Endodermal cell (in vitro differentiated cells): ENCODE measurements at regions not wholly inside any gene's neighbourhood (a gene's known extent, or its start where the extent isn't known, plus 50 kb on each side); places are given as distances from the start of the nearest gene placed in this dataset.

Source experiments
- DNase-seq: peaks from one replicate; pipeline ENCODE4 v3.0.0-alpha.2; 2017
- H3K27ac ChIP-seq: 2 replicates; pipeline ENCODE4 v1.5.1; 2013; ENCODE audit warnings: mild to moderate bottlenecking, low read depth, low read length, moderate library complexity
- H3K27me3 ChIP-seq: 2 replicates; pipeline ENCODE4 v1.6.1; 2013; ENCODE audit warnings: mild to moderate bottlenecking, low read length, moderate library complexity; ENCODE audit not compliant: insufficient read depth, control insufficient read depth, poor library complexity, severe bottlenecking
- H3K36me3 ChIP-seq: 2 replicates; pipeline ENCODE4 v1.7.0; 2013; ENCODE audit warnings: mild to moderate bottlenecking, low read length, moderate library complexity; ENCODE audit not compliant: control insufficient read depth, insufficient read depth
- H3K4me1 ChIP-seq: one replicate; pipeline ENCODE4 v1.7.0; 2013; ENCODE audit warnings: low read length; ENCODE audit not compliant: control insufficient read depth, insufficient read depth
- H3K4me3 ChIP-seq: 2 replicates; pipeline ENCODE4 v1.5.1; 2013; ENCODE audit warnings: mild to moderate bottlenecking, low read length, moderate library complexity
- H3K9ac ChIP-seq: 2 replicates; pipeline ENCODE4 v1.6.1; 2013; ENCODE audit warnings: mild to moderate bottlenecking, low read length, moderate library complexity; ENCODE audit not compliant: poor library complexity, severe bottlenecking; ENCODE audit errors: extremely low read depth
- H3K9me3 ChIP-seq: 2 replicates; pipeline ENCODE4 v1.6.1; 2013; ENCODE audit warnings: mild to moderate bottlenecking, low read length, moderate library complexity; ENCODE audit not compliant: control insufficient read depth
- H3K27ac Mint-ChIP-seq: 2 replicates; pipeline ENCODE4 v1.8.0; 2020; ENCODE audit warnings: mixed read lengths
- H3K27me3 Mint-ChIP-seq: 2 replicates; pipeline ENCODE4 v1.8.0; 2021; ENCODE audit warnings: mild to moderate bottlenecking, mixed read lengths; ENCODE audit not compliant: insufficient read depth
- H3K36me3 Mint-ChIP-seq: 2 replicates; pipeline ENCODE4 v1.8.0; 2020; ENCODE audit warnings: low read depth, mixed read lengths
- H3K4me1 Mint-ChIP-seq: 2 replicates; pipeline ENCODE4 v1.8.0; 2020; ENCODE audit warnings: mixed read lengths
- H3K4me3 Mint-ChIP-seq: 2 replicates; pipeline ENCODE4 v1.8.0; 2020; ENCODE audit warnings: mild to moderate bottlenecking, moderate library complexity, mixed read lengths
- H3K9me3 Mint-ChIP-seq: 2 replicates; pipeline ENCODE4 v1.8.0; 2020; ENCODE audit warnings: mild to moderate bottlenecking, mixed read lengths
- WGBS, 2 experiments: methylation state at CpG; one replicate each; pipeline versions ENCODE4 v1.1.5 to v1.1.7; 2013; ENCODE audit warnings: missing lambda C conversion rate in 2 of 2, mixed read lengths in 1 of 2; ENCODE audit not compliant: insufficient coverage in 1 of 2, insufficient read length in 1 of 2; 5-methylcytosine and 5-hydroxymethylcytosine counted together
- TF ChIP-seq, protein P1 (sequence below): fragments of 200-600 bp; sonication (generic); conservative IDR thresholded peaks from 2 replicates; pipeline ENCODE4 v1.5.0; 2021; ENCODE audit warnings: antibody characterized with exemption, mild to moderate bottlenecking

DNA sequence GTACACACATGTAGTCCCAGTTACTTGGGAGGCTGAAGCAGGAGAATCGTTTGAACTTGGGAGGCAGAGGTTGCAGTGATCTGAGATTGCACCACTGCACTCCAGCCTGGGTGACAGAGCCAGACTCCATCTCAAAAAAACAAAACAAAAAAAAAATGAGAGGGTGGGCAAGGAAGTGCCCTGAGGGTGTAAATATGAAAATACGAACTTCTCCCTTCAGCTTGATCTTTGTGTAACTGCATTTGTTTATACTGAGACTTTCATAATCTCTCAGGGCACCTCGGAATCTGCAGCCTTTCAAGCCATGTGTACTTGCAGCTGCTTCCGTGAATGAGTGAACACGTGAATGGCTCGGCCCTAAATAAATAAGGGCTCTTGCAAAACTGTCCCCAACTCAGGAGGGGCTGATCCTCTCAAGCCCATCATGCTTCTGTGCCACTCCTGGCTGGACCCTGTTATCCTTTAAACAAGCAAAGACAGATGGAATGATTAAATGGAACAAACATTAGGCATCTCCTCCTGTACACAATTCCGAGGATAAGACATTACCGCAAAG lies 96.8 kb downstream of the BOD1L2 start:
- peaks cover 8% of the 10 kb centered on the region for H3K27me3 Mint-ChIP-seq
- DNase-seq: no peak
- H3K27ac Mint-ChIP-seq: no peak overlapping the region
- no peak overlapping the region for H3K4me3 Mint-ChIP-seq
- Histone ChIP-seq H3K27ac (no peak overlapping the region), H3K36me3 (no peaks in the 10 kb centered on the region), H3K27me3 (no peaks in the 10 kb centered on the region), H3K4me1 (peaks cover 9% of the 10 kb centered on the region), H3K4me3 (no peak overlapping the region), H3K9ac (no peak overlapping the region), H3K9me3 (no peaks in the 10 kb centered on the region)
- TF ChIP-seq, protein P1, sequence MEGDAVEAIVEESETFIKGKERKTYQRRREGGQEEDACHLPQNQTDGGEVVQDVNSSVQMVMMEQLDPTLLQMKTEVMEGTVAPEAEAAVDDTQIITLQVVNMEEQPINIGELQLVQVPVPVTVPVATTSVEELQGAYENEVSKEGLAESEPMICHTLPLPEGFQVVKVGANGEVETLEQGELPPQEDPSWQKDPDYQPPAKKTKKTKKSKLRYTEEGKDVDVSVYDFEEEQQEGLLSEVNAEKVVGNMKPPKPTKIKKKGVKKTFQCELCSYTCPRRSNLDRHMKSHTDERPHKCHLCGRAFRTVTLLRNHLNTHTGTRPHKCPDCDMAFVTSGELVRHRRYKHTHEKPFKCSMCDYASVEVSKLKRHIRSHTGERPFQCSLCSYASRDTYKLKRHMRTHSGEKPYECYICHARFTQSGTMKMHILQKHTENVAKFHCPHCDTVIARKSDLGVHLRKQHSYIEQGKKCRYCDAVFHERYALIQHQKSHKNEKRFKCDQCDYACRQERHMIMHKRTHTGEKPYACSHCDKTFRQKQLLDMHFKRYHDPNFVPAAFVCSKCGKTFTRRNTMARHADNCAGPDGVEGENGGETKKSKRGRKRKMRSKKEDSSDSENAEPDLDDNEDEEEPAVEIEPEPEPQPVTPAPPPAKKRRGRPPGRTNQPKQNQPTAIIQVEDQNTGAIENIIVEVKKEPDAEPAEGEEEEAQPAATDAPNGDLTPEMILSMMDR: no peak
- no peaks in the 10 kb centered on the region for H3K4me1 Mint-ChIP-seq
- H3K9me3 Mint-ChIP-seq: no peaks in the 10 kb centered on the region
- H3K36me3 Mint-ChIP-seq: no peaks in the 10 kb centered on the region
- 90 to 96% methylated on average over 6 to 8 of the region's 8 CpGs for WGBS, 2 experiments

GRCh38 chr18:57249179-57249578 lies 102.3 kb downstream of the BOD1L2 start:
- H3K27ac ChIP-seq: peak overlapping the region; percentile 42
- H3K4me3 Mint-ChIP-seq: no peak overlapping the region

DNA sequence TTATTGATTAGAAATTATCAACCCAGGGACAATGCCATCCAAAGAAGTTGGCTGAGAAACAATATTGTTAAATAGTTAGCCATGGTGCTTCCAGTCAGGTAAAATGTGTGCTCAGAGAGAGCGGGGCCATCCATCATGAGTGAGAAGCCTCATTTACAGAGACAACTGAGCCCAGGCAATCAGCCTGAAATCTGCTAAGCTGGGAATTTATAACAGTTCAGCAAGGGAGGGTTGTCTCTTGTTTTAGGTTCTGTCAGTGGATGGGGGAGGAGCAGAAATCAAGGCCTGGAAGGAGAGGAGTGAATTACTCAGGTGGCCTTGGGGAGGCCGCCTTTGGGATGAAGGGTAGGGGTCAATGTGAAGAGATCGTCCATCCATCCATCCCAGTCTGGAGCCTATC lies 102.5 kb upstream of the ST8SIA3 start:
- H3K27ac Mint-ChIP-seq: no peak overlapping the region

More at GRCh38 chr18:57249179-57249578, 102.3 kb downstream of the BOD1L2 start:
- Histone ChIP-seq H3K9me3 (no peaks in the 10 kb centered on the region), H3K4me1 (no peaks in the 10 kb centered on the region), H3K36me3 (no peaks in the 10 kb centered on the region), H3K9ac (no peak overlapping the region), H3K4me3 (no peak overlapping the region), H3K27me3 (no peaks in the 10 kb centered on the region)
- 58 to 75% methylated on average over 4 to 6 of the region's 7 CpGs for WGBS, 2 experiments
- TF ChIP-seq, protein P1: no peak
- Mint-ChIP-seq H3K27ac (no peak overlapping the region), H3K4me1 (no peaks in the 10 kb centered on the region), H3K9me3 (no peaks in the 10 kb centered on the region), H3K36me3 (no peaks in the 10 kb centered on the region), H3K27me3 (peaks cover 4% of the 10 kb centered on the region)
- DNase-seq: no peak

More for the DNA sequence above, 102.5 kb upstream of the ST8SIA3 start:
- DNase-seq: no peak
- no peak overlapping the region for H3K4me3 Mint-ChIP-seq
- no peaks in the 10 kb centered on the region for H3K36me3 Mint-ChIP-seq
- 90 to 97% methylated on average over 2 to 3 of the region's 3 CpGs for WGBS, 2 experiments
- no peak overlapping the region for H3K27ac ChIP-seq
- no peak overlapping the region for H3K4me3 ChIP-seq
- H3K9me3 ChIP-seq: no peaks in the 10 kb centered on the region
- no peaks in the 10 kb centered on the region for H3K27me3 ChIP-seq
- H3K9me3 Mint-ChIP-seq: no peaks in the 10 kb centered on the region
- TF ChIP-seq, protein P1: no peak
- peaks cover 4% of the 10 kb centered on the region for H3K27me3 Mint-ChIP-seq
- no peaks in the 10 kb centered on the region for H3K4me1 ChIP-seq
- no peaks in the 10 kb centered on the region for H3K4me1 Mint-ChIP-seq
- no peak overlapping the region for H3K9ac ChIP-seq
- no peaks in the 10 kb centered on the region for H3K36me3 ChIP-seq
